Osteoblast (primary cell): ENCODE measurements at regions not wholly inside any gene's neighbourhood (a gene's known extent, or its start where the extent isn't known, plus 50 kb on each side); places are given as distances from the start of the nearest gene placed in this dataset.

Source experiments
- DNase-seq: peaks from one replicate; pipeline ENCODE4 v3.0.0; 2011; ENCODE audit warnings: low spot score, mixed read lengths; ENCODE audit not compliant: insufficient read length; ENCODE audit errors: missing footprints
- H2AFZ ChIP-seq: 2 replicates; pipeline ENCODE4 v1.6.0; 2011; ENCODE audit warnings: mild to moderate bottlenecking, low read length
- H3K27ac ChIP-seq: 2 replicates; pipeline ENCODE4 v1.5.1; 2011; ENCODE audit warnings: mild to moderate bottlenecking, low read depth, low read length, moderate library complexity
- H3K27me3 ChIP-seq: 2 replicates; pipeline ENCODE4 v1.6.0; 2012; ENCODE audit warnings: mild to moderate bottlenecking, control low read depth, inconsistent platforms, low read length, moderate library complexity; ENCODE audit not compliant: insufficient read depth
- H3K36me3 ChIP-seq: 2 replicates; pipeline ENCODE4 v1.5.1; 2011; ENCODE audit warnings: mild to moderate bottlenecking, low read length, control low read depth, moderate library complexity; ENCODE audit not compliant: insufficient read depth
- H3K4me1 ChIP-seq: 2 replicates; pipeline ENCODE4 v1.5.1; 2011; ENCODE audit warnings: mild to moderate bottlenecking, low read length, control low read depth, moderate library complexity; ENCODE audit not compliant: insufficient read depth
- H3K4me2 ChIP-seq: 2 replicates; pipeline ENCODE4 v1.6.0; 2011; ENCODE audit warnings: mild to moderate bottlenecking, low read length; ENCODE audit not compliant: insufficient read depth
- H3K4me3 ChIP-seq: fragments of 200-600 bp; sonication (generic); 3 replicates; pipeline ENCODE4 v1.5.1; 2012; ENCODE audit warnings: mild to moderate bottlenecking, low read length, inconsistent platforms; ENCODE audit not compliant: insufficient read depth
- H3K79me2 ChIP-seq: 2 replicates; pipeline ENCODE4 v1.6.0; 2012; ENCODE audit warnings: mild to moderate bottlenecking, low read length, control low read depth, inconsistent platforms; ENCODE audit not compliant: insufficient read depth
- H3K9me3 ChIP-seq: 2 replicates; pipeline ENCODE4 v1.5.1; 2011; ENCODE audit warnings: low read depth, low read length, control low read depth
- H4K20me1 ChIP-seq: 2 replicates; pipeline ENCODE4 v1.6.0; 2012; ENCODE audit warnings: mild to moderate bottlenecking, low read length, control low read depth; ENCODE audit not compliant: insufficient read depth
- CTCF ChIP-seq: IDR thresholded peaks from 2 replicates; pipeline ENCODE4 v1.5.1; 2011; ENCODE audit warnings: mild to moderate bottlenecking, low read depth, low read length, moderate library complexity; ENCODE audit errors: extremely low read depth

- Histone ChIP-seq H3K36me3 (no peaks in the 10 kb centered on the region), H3K27me3 (peaks cover 12% of the 10 kb centered on the region), H3K4me3 (no peak overlapping the region), H3K4me2 (no peak overlapping the region), H3K4me1 (no peaks in the 10 kb centered on the region), H2AFZ (no peak overlapping the region), H4K20me1 (no peaks in the 10 kb centered on the region), H3K27ac (no peak overlapping the region), H3K9me3 (no peaks in the 10 kb centered on the region), H3K79me2 (no peaks in the 10 kb centered on the region)
- no peak for TF ChIP-seq CTCF
- no peak for DNase-seq
Measured at GRCh38 chr5:158487664-158488063, 612.1 kb downstream of the EBF1 start.

GRCh38 chr5:158487156-158487555, 612.6 kb downstream of the EBF1 start:
- H4K20me1 ChIP-seq: no peaks in the 10 kb centered on the region
- no peak for DNase-seq
- no peak overlapping the region for H2AFZ ChIP-seq
- no peak overlapping the region for H3K27ac ChIP-seq
- no peak overlapping the region for H3K4me3 ChIP-seq
- H3K4me1 ChIP-seq: no peaks in the 10 kb centered on the region
- no peaks in the 10 kb centered on the region for H3K36me3 ChIP-seq
- no peak overlapping the region for H3K4me2 ChIP-seq
- no peaks in the 10 kb centered on the region for H3K79me2 ChIP-seq
- peaks cover 12% of the 10 kb centered on the region for H3K27me3 ChIP-seq
- no peaks in the 10 kb centered on the region for H3K9me3 ChIP-seq
- TF ChIP-seq CTCF: no peak

- Histone ChIP-seq H3K27ac (no peak overlapping the region), H3K9me3 (no peaks in the 10 kb centered on the region), H3K4me3 (no peak overlapping the region), H4K20me1 (no peaks in the 10 kb centered on the region), H3K4me2 (no peak overlapping the region), H3K36me3 (no peaks in the 10 kb centered on the region), H3K4me1 (no peaks in the 10 kb centered on the region), H3K27me3 (peaks cover 12% of the 10 kb centered on the region), H2AFZ (no peak overlapping the region), H3K79me2 (no peaks in the 10 kb centered on the region)
- DNase-seq: no peak
- no peak for TF ChIP-seq CTCF
Measured at GRCh38 chr5:158486566-158486965, 613.1 kb downstream of the EBF1 start.

- no peaks in the 10 kb centered on the region for H3K9me3 ChIP-seq
- no peak for DNase-seq
- no peak overlapping the region for H3K27ac ChIP-seq
- H4K20me1 ChIP-seq: no peaks in the 10 kb centered on the region
- H3K79me2 ChIP-seq: no peaks in the 10 kb centered on the region
- H3K4me1 ChIP-seq: no peaks in the 10 kb centered on the region
- H2AFZ ChIP-seq: no peak overlapping the region
- peaks cover 12% of the 10 kb centered on the region for H3K27me3 ChIP-seq
- H3K4me2 ChIP-seq: no peak overlapping the region
- no peak overlapping the region for H3K4me3 ChIP-seq
- H3K36me3 ChIP-seq: no peaks in the 10 kb centered on the region
- no peak for TF ChIP-seq CTCF
Measured at GRCh38 chr5:158485604-158486081, 614.1 kb downstream of the EBF1 start.
